GM12891 (cell line): ENCODE measurements at regions not wholly inside any gene's neighbourhood (a gene's known extent, or its start where the extent isn't known, plus 50 kb on each side); places are given as distances from the start of the nearest gene placed in this dataset.

Source experiments
- DNase-seq: peaks from one replicate; pipeline ENCODE4 v3.0.0; 2011; ENCODE audit warnings: low spot score; ENCODE audit not compliant: insufficient read length
- FAIRE-seq: peaks from 2 replicates; lab custom pipeline; 2011; peaks lifted over from hg19 to GRCh38; lab: Jason Lieb, UNC
- PAX5 ChIP-seq: IDR thresholded peaks from 2 replicates; pipeline ENCODE4 v1.6.1; 2011; ENCODE audit warnings: low read length, moderate library complexity, mild to moderate bottlenecking; ENCODE audit not compliant: insufficient read depth, severe bottlenecking
- POLR2A ChIP-seq: IDR thresholded peaks from 2 replicates; pipeline ENCODE4 v1.6.1; 2011; ENCODE audit warnings: low read depth, low read length, control low read depth
- POLR2AphosphoS5 ChIP-seq: IDR thresholded peaks from 2 replicates; pipeline ENCODE4 v1.6.1; 2011; ENCODE audit warnings: low read depth, low read length, control low read depth
- POU2F2 ChIP-seq: IDR thresholded peaks from 2 replicates; pipeline ENCODE4 v1.6.1; 2011; ENCODE audit warnings: low read depth, mild to moderate bottlenecking, control low read depth, low read length, moderate library complexity
- SPI1 ChIP-seq: IDR thresholded peaks from 2 replicates; pipeline ENCODE4 v1.6.1; 2011; ENCODE audit warnings: low read depth, low read length, control low read depth
- TAF1 ChIP-seq: IDR thresholded peaks from 2 replicates; pipeline ENCODE4 v1.6.1; 2011; ENCODE audit warnings: low read depth, low read length, control low read depth

DNA sequence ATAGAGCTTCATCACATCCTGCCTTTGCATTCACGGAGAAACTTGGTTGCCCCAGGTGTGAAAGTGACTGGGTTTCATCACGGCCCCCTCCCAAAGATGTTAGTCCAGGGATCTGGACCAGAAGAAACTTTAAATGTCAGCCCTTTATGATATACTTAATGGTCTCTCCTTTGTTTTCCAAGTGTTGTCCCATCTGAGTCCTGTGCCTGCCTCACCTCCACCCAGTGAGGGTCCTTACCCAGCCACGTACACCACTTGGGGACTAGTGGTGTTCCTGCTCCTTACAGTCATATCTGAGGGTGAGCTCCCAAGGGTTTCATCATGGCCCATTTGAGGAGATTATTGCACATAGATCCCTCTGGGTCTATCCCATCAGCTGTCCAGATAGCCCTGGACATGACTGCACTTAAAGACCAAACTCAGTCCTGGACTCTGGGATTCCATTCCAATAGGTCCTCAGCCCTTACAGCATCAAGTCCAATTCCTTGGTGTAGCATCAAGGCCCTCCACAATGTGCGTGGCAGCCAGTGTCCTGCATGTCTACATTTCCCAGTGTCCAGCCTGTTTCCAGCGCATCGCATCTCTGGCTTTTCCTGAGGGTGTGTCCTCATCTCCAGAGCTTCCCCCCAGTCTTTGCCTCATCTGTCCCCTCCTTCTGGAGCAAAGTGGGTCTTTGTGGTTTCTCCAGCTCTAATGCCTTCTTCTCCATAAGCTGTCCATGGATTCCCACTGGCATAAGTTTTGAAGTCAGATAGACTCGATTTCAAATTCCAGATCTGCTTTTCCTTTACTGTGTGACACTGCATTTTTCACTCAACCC lies 351.6 kb downstream of the MYCN start:
- TF ChIP-seq POLR2A, result no peak
- no peak for TF ChIP-seq POLR2AphosphoS5
- no peak for TF ChIP-seq POU2F2
- TF ChIP-seq PAX5, result no peak
- no peak for TF ChIP-seq TAF1
- TF ChIP-seq SPI1, result no peak
- FAIRE-seq (no peak), DNase-seq (no peak)

DNA sequence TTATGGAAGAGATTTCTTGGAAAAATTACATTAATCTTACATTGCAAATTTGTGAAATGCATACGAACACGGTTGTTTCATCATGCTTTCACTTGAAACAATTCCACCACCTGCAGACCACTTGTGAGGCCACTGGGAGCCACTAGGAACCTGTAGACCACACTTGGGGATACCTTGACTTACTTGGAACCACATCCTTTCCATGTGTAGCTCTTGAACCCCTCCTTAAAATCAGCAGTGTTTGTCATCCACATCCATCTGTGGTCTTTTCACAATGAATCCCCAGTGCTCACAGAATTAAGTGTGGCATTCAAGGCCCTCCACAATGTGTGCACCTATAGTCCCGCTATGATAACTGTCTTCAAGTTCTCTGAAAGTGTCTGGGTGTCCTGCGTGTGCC lies 350.9 kb downstream of the MYCN start:
- FAIRE-seq (no peak), DNase-seq (no peak)
- TF ChIP-seq TAF1, result no peak
- no peak for TF ChIP-seq POLR2A
- no peak for TF ChIP-seq POLR2AphosphoS5
- TF ChIP-seq SPI1, result no peak
- TF ChIP-seq PAX5, result no peak
- TF ChIP-seq POU2F2, result no peak

GRCh38 chr2:16290311-16291020 lies 350.1 kb downstream of the MYCN start:
- no peak for FAIRE-seq
- no peak for DNase-seq
- TF ChIP-seq POLR2A (no peak), PAX5 (no peak)

GRCh38 chr2:16288371-16289112 lies 348.2 kb downstream of the MYCN start:
- FAIRE-seq (no peak), DNase-seq (no peak)
- TF ChIP-seq POLR2A (no peak), POU2F2 (no peak), PAX5 (no peak), TAF1 (no peak), POLR2AphosphoS5 (no peak), SPI1 (no peak)

- no peak for DNase-seq
- TF ChIP-seq SPI1 (no peak), PAX5 (no peak), POU2F2 (no peak), POLR2A (no peak), TAF1 (no peak), POLR2AphosphoS5 (no peak)
- FAIRE-seq, result no peak
Measured at GRCh38 chr2:16287831-16288230, 347.5 kb downstream of the MYCN start.

DNA sequence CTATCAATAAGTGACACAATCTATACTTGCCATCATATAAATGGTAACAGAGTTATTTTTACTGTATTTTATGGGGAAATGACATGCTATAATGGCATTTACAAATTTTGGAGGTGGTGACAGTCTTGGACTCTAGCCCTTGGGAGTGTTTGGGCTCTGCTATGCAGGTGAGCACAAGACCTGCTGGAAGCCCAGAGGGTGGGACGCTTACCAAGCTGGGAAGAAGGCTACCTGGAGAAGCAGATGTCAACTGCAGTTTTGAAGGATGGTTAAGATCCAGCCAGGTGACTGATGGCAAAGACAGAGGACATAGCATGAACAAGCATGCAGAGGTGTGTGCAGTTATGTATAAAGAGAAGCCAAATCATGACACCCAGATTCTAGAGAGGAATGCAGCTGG lies 346.9 kb downstream of the MYCN start:
- no peak for DNase-seq
- TF ChIP-seq PAX5 (no peak), POLR2A (no peak), TAF1 (no peak)
- no peak for FAIRE-seq

DNA sequence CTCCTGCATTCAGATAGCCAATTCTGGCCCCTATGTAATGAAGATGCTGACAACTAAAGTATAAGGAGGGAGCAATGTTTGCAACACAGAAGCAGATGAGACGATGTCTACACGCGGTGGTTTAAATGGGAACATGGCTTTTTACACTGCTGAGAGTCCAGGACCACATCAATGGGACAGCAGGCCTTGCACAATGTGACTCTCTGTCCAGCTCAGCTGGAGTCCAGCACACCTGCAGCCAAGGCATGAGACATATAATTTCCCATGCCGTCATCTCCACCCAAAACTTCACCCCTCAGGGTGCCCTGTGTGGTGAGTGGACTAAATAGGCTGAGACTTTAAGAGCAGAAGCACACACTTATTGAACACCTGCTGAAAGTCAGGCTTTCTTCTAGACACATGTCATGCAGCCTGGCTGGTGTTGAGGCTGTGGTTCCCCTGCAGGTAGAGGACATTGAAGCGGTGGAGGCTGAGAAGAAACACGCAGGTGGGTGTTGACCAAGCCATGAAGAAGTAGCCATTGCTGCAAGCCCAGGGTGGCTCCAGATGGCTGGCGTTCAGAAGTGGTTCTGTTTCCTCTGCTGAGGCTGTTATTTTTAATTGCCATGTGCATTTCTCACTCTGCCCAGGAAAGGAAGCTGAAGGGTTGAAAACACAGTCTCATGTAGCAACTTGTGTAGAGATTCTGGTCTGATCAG lies 345.6 kb downstream of the MYCN start:
- DNase-seq, result no peak
- TF ChIP-seq SPI1 (no peak), POU2F2 (no peak), POLR2A (no peak), TAF1 (no peak), POLR2AphosphoS5 (no peak), PAX5 (no peak)
- no peak for FAIRE-seq

DNA sequence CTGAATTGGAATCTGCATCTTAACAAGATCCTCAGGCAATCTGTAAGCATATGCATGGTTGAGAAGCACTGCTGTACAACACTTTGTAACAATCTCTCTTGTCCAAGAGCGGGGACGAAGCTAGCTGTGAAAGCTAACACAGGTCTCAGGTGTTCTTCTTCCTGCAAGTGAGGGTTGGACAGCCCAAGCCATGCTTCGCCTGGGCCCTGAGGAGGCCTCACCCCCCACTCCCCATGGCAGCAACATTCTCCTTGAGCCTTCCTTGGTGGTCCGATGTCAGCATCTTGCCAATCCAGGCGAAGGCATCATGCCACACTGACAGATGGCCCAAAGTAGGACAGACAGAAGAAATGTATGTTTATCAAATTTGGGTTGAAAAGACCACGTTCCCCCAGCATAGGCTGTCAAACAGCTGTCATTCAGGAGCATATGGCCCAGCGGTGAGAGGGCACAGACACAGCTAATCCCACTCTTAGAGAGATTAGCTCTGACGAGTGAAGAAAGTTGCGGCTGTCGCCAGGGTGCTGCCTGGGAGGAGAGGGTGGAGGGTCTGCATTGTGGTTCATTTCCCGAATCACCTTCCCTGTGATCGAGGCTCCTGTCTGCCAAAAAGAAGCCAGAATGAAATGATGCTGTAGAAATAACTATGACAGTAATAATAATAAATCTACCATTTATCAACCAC lies 344.7 kb downstream of the MYCN start:
- no peak for DNase-seq
- FAIRE-seq, result no peak
- TF ChIP-seq POLR2A (no peak), TAF1 (no peak), POU2F2 (no peak), SPI1 (no peak), PAX5 (no peak), POLR2AphosphoS5 (no peak)
